ENCODE measurements at regions not wholly inside any gene's neighbourhood (a gene's known extent, or its start where the extent isn't known, plus 50 kb on each side); places are given as distances from the start of the nearest gene placed in this dataset.

DNA sequence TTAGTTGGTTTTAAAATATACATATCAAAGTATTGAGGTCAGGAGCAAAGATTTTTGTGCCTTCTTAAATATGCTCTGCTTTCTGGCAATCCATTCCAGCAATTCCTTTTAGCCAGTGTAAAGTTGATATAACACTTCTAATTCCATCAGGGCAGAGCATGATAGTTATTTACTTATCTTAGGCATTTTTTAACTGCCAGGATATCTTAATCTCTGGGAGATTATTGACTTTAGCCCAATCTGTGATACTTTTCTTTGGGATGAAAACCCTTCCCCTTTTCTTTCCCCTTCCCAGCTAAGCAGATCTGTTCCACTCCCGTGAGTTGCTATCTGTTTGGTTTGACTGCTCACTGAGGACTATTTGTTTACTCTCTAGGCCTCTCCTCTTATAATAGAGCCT is 168.7 kb upstream of the RSPO3 start:
- no peak for DNase-seq (ENCODE audit: low read depth)
- H3K4me3 ChIP-seq (ENCODE audit: low read depth, low read length), result no peak overlapping the region
- TF ChIP-seq, protein P1, sequence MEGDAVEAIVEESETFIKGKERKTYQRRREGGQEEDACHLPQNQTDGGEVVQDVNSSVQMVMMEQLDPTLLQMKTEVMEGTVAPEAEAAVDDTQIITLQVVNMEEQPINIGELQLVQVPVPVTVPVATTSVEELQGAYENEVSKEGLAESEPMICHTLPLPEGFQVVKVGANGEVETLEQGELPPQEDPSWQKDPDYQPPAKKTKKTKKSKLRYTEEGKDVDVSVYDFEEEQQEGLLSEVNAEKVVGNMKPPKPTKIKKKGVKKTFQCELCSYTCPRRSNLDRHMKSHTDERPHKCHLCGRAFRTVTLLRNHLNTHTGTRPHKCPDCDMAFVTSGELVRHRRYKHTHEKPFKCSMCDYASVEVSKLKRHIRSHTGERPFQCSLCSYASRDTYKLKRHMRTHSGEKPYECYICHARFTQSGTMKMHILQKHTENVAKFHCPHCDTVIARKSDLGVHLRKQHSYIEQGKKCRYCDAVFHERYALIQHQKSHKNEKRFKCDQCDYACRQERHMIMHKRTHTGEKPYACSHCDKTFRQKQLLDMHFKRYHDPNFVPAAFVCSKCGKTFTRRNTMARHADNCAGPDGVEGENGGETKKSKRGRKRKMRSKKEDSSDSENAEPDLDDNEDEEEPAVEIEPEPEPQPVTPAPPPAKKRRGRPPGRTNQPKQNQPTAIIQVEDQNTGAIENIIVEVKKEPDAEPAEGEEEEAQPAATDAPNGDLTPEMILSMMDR (IDR thresholded peaks at IDR 0.05; ENCODE audit: low read depth, low read length), result no peak
- TF ChIP-seq POLR2A (IDR thresholded peaks at IDR 0.05; ENCODE audit: extremely low read depth, insufficient read length), result no peak

DNA sequence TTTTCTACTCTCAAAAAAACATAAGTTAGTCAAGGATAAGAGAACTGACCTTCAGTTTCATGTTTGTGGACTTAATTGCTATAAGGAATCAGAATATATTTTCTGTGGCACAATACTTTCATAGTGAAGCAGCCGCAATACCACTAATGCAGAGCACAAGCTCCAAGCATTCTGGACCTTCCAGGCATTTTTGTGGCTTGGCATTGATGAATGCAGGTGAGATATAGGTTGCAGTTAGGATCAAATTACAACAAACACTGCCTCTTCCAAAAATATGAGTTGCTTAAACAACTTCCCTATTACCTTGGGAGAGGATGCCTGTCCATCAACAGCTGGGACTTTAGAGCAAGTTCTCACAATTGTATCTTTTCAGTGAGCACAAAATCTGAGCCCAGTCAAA is 162.8 kb upstream of the RSPO3 start:
- TF ChIP-seq POLR2A (IDR thresholded peaks at IDR 0.05; ENCODE audit: extremely low read depth, insufficient read length) (no peak), MYC (IDR thresholded peaks at IDR 0.05; ENCODE audit: low read depth, low read length) (no peak)
- TF ChIP-seq, protein P2, sequence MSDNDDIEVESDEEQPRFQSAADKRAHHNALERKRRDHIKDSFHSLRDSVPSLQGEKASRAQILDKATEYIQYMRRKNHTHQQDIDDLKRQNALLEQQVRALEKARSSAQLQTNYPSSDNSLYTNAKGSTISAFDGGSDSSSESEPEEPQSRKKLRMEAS (IDR thresholded peaks at IDR 0.05; ENCODE audit: low read depth, low read length), result no peak
- TF ChIP-seq, protein P1 (IDR thresholded peaks at IDR 0.05; ENCODE audit: low read depth, low read length), result no peak
- H3K4me3 ChIP-seq (ENCODE audit: low read depth, low read length), result no peak overlapping the region
- no peak for DNase-seq (ENCODE audit: low read depth)

DNA sequence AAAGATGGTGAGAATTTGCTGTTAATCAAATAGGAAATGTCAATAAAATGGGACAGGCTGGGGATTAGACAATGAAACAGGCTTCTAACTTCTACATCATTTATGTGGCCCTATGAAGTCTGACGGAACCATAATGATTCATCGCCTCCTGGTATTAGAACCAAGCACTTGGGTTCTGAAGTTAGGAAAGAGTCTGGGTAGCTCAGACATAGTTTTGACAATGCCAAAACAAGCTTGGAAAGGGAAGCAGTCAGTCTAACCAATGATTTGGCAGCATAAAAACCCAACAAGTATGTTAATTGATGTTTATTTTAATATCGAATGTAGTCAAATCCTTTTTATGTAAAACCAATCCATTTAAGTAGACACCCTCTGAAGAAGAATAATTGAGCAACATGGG is 160.8 kb upstream of the RSPO3 start:
- DNase-seq (ENCODE audit: low read depth), result no peak
- no peak overlapping the region for H3K4me3 ChIP-seq (ENCODE audit: low read depth, low read length)
- TF ChIP-seq MYC (IDR thresholded peaks at IDR 0.05; ENCODE audit: low read depth, low read length), result no peak
- TF ChIP-seq, protein P1 (IDR thresholded peaks at IDR 0.05; ENCODE audit: low read depth, low read length), result no peak
- TF ChIP-seq, protein P2 (IDR thresholded peaks at IDR 0.05; ENCODE audit: low read depth, low read length), result no peak
- TF ChIP-seq POLR2A (IDR thresholded peaks at IDR 0.05; ENCODE audit: extremely low read depth, insufficient read length), result no peak

DNA sequence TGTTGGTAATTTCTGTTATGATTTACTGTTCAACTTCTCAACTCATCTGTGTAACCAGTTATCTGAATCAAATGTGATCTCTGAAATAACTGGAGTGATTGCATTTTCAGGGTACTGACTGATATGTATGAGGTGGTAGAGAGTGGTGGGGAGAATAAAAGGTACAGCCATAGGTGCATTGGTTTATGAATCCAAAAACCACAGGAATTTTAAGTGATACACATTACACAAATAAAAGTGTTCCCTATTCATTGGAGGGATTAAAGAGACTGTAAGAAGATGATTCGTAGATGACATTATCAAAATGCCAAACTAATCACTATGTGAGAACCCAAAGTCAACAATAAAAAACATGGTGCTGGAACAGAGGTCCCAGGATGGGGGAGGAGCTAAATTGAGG is 158.7 kb upstream of the RSPO3 start:
- DNase-seq (ENCODE audit: low read depth), result no peak
- TF ChIP-seq, protein P1 (IDR thresholded peaks at IDR 0.05; ENCODE audit: low read depth, low read length), result no peak
- H3K4me3 ChIP-seq (ENCODE audit: low read depth, low read length), result no peak overlapping the region

DNA sequence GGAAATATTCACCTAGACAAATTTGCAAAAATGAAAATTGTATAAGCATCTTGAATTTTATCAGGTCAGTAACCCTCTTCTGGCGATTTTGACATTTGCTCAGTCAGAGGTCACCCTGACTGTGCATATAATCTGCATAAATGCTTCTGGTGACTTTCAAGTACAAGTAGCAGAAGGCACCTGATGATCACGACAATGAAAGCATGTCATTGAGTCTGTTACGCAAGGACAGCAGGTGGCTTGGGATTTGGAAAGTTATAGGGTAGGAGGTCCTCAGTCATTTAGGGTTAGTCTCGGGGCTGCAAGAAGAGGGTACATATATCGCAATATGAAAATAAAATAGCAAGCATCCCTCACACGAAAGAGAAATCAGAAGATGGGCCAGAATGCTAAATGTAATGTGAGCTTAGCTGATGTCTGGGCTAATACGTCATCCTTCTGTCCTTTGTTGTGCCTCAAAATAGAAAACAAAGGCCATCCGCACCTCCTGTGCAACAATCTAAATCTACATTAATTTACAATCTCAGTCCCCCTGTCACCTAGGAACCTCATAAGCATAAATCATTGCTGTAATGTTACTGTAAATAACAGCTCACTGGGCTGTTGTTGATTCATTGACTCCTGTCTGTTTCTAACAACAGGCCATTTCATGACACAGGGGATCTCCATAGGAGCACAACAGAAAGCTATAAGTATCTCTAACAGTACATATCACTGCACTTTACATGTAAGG is 155.2 kb upstream of the RSPO3 start:
- DNase-seq (ENCODE audit: low read depth), result no peak
- H3K4me3 ChIP-seq (ENCODE audit: low read depth, low read length), result no peak overlapping the region
- TF ChIP-seq MYC (IDR thresholded peaks at IDR 0.05; ENCODE audit: low read depth, low read length) (no peak), POLR2A (IDR thresholded peaks at IDR 0.05; ENCODE audit: extremely low read depth, insufficient read length) (no peak)
- TF ChIP-seq, protein P1 (IDR thresholded peaks at IDR 0.05; ENCODE audit: low read depth, low read length), result no peak
- TF ChIP-seq, protein P2 (IDR thresholded peaks at IDR 0.05; ENCODE audit: low read depth, low read length), result no peak

DNA sequence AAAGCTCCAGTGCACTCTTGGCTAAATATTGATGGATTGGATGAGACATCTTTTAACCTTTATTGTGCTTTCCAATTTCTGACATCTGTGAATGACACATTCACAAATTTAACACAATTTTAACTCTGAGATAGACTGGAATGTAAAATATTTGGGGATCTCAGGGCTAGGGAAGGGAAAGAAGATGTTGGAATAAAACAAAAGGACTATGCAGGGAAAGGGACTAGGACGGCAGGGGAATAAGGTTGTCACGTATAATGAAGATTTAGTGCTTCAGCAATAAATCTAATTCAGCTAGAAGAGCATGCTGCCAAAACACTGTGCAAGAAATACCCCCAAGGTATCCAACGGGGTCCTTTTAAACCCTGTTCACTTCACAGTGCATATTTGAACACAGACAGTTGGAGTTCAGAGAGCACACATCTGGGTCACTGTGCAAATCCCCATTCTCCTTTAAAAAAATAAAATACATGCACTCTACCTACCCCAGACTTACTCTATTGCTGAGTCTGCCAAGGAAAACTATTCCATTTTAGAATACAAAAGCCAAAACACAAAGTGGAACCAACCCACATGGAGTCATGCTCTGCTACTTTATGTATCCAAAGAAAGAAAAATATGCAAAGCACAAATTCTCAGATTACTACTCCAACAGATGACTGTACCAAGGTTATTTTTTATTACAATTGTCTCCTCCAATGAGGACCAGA is 151.0 kb upstream of the RSPO3 start:
- DNase-seq (ENCODE audit: low read depth), result no peak
- no peak overlapping the region for H3K4me3 ChIP-seq (ENCODE audit: low read depth, low read length)
- TF ChIP-seq POLR2A (IDR thresholded peaks at IDR 0.05; ENCODE audit: extremely low read depth, insufficient read length), result no peak
- TF ChIP-seq, protein P1 (IDR thresholded peaks at IDR 0.05; ENCODE audit: low read depth, low read length), result no peak
- TF ChIP-seq, protein P2 (IDR thresholded peaks at IDR 0.05; ENCODE audit: low read depth, low read length), result no peak
- no peak for TF ChIP-seq MYC (IDR thresholded peaks at IDR 0.05; ENCODE audit: low read depth, low read length)

All from NB4 (cell line).